GM19463 (cell line): ENCODE measurements at regions not wholly inside any gene's neighbourhood (a gene's known extent, or its start where the extent isn't known, plus 50 kb on each side); places are given as distances from the start of the nearest gene placed in this dataset.
"Not testable (repeated sequence)": the region's sequence is repeated elsewhere in the genome, so short reads cannot be mapped to it uniquely, and the experiment has no call there.

Source experiments
- ATAC-seq: cut with Tn5 transposase; IDR thresholded peaks from one replicate; pipeline ENCODE4 v1.9.1; 2021; ENCODE audit warnings: mild to moderate bottlenecking, moderate library complexity; ENCODE audit not compliant: unreplicated experiment

DNA sequence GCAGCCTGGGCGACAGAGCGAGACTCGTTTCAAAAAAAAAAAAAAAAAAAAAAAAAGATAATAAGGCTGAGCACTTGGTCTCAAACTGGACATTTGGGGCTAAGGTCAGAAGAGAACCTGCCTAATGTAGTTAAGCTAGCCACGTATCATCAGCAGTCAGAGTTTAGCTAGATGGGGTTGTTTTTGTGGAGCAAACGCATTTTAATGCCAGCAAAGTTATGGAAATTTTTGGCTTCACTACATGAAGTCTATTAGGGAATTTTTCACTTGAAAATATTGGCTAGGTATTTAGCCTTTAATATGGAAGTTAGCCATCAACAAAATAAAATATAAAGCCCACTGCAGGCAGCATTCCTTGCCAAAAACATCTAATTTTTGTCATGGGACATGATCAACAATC is 902.9 kb upstream of the CDH18 start:
- ATAC-seq: not testable (repeated sequence)

GRCh38 chr5:20875726-20876125 is 887.7 kb upstream of the CDH18 start:
- not testable (repeated sequence) for ATAC-seq

DNA sequence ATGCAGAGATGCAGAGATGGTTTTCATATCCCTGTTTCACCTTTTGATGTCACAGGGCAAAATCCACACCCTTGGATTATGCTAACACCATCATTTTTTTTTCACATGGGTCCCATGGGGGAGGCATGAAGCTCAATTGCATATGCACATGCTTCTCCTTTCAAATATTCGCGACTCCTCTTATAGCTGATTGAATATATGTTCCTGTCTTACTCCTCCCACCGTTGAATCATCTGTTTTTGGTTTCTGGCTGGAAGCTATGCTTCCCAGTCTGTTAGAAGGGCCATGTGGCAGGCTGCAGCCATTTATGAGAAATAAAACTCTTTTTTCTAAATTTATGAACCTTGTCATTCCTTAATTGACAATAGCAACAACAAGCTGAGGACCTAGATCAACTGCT is 877.9 kb upstream of the CDH18 start:
- not testable (repeated sequence) for ATAC-seq

- ATAC-seq: no peak
Observed at GRCh38 chr5:20833081-20833627, 845.2 kb upstream of the CDH18 start.

- ATAC-seq: no peak
Observed at GRCh38 chr5:20832204-20833080, 844.4 kb upstream of the CDH18 start.

GRCh38 chr5:20825951-20826350 is 838.0 kb upstream of the CDH18 start:
- not testable (repeated sequence) for ATAC-seq

GRCh38 chr5:20797216-20797615 is 809.2 kb upstream of the CDH18 start:
- ATAC-seq: not testable (repeated sequence)

GRCh38 chr5:20784755-20785154 is 796.8 kb upstream of the CDH18 start:
- not testable (repeated sequence) for ATAC-seq

DNA sequence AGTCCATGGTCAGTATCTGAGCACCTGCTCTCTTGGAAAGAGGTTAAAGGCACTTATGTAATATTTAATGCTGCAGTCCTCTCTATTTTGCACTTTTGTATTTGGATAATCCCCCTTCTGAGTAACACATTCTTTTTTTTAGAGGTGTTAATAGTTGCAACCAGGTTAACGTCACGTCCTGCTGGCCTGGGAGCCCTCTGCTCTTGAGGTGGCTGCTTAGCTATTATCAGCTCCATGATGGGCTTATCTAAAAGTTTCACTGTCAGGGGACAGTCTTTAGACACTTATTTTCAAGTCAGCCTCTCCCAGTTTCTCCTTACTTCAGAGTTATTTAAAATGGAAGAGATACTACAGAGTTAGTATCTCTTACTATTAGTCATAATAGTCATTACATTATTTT is 795.5 kb upstream of the CDH18 start:
- not testable (repeated sequence) for ATAC-seq

- not testable (repeated sequence) for ATAC-seq
Observed at GRCh38 chr5:20771338-20771737, 783.3 kb upstream of the CDH18 start.

GRCh38 chr5:20765074-20765473 is 777.1 kb upstream of the CDH18 start:
- ATAC-seq: not testable (repeated sequence)

DNA sequence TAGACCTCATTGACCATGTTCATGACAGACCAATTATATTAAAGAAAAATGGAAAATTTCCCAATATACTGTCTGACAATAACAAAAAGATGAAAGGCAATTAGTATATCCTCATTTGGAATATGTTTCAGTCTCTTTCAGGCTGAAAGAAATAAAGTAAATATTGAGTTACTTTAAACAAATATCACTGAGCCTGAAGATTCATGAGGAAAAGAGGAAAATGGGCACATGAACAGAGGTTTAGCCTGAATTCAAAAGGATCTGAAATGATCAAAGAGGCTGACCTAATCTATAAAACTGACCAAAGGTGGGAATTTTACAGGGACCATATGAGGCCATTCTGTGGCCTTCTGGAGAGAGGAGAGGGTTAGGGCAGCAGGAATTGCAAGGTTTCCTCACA is 771.5 kb upstream of the CDH18 start:
- not testable (repeated sequence) for ATAC-seq

DNA sequence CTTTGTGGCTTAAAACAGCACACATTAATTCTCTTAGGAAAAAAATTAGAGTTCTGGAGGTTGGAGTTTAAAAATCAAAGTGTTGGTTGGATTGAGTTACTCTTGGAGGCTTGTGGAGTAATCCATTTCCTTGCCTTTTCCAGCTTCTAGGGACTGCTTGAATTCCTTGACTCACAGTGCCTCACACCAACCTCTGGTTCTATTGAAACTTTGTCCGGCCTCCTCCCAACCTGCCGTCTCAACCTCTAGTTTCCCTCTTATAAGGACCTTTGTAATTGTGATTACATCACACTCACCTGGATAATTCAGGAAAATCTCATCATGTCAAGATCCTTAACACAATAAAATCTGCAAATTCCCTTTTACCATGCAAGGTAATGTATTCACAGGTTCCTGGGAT is 764.2 kb upstream of the CDH18 start:
- not testable (repeated sequence) for ATAC-seq

GRCh38 chr5:20735715-20736114 is 747.7 kb upstream of the CDH18 start:
- peak; percentile 88 for ATAC-seq

GRCh38 chr5:20732223-20732622 is 744.2 kb upstream of the CDH18 start:
- not testable (repeated sequence) for ATAC-seq

DNA sequence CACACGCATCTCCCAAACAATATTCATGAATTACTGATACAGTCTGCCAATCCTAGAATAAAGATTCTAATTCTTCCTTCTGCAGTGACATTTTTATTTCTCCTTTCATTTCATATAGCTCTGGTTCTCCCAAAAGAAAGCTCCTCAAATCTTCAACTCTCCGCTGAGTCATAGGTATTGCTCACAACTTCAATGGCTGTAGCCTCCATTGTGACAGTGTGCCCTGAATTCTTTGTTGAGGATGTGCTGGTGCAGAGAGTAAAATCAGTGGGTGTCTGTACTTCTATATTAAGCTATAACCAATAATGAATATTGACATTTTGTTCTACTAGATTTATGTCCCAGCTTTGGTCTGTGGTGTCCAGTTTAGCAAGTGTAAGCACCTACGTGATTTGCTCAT is 733.3 kb upstream of the CDH18 start:
- not testable (repeated sequence) for ATAC-seq

GRCh38 chr5:20711520-20712155 is 723.6 kb upstream of the CDH18 start:
- not testable (repeated sequence) for ATAC-seq

- ATAC-seq: not testable (repeated sequence)
Observed at GRCh38 chr5:20707634-20708033, 719.6 kb upstream of the CDH18 start.

GRCh38 chr5:20694121-20694520 is 706.1 kb upstream of the CDH18 start:
- ATAC-seq: no peak

- ATAC-seq: no peak
Observed at GRCh38 chr5:20692913-20693312, 704.9 kb upstream of the CDH18 start.

DNA sequence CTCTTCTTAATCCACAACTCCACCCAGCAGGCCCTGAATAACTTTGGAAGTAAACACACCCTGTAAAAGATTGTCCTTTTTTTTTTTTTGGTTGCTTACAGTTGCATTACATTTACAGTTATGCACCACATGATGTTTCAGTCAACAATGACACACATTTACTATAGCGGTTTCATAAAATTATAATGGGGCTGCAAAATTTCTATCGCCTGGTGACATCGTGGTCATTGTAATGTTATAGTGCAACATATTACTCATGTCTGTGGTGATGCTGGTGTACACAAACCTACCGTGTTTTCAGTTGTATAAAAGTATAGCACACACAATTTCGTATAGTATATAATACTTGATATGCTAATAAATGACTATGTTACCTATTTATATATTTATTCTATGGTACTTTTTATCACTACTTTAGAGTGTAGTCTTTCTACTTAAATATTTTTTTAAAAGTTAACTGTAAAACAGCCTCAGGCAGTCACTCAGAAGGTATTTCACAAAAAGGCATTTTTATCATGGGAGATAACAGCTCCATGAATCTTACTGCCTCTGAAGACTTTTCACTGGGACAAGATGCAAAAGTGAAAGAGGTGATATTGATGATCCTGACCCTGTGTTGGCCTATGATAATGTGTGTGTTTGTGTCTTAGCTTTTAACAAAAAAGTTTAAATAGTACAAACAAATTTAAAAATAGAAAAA is 695.4 kb upstream of the CDH18 start:
- no peak for ATAC-seq
